Liver (tissue), 8 donors: ENCODE measurements at regions not wholly inside any gene's neighbourhood (a gene's known extent, or its start where the extent isn't known, plus 50 kb on each side); places are given as distances from the start of the nearest gene placed in this dataset.

Experiments
- DNase-seq: peaks from one replicate; pipeline ENCODE4 v3.0.0-alpha.2; 2017; ENCODE audit warnings: low spot score
- H3K27ac ChIP-seq, 2 donors: one replicate each; pipeline ENCODE4 v1.7.0; 2013; ENCODE audit warnings: inconsistent platforms in 2 of 2, low read length in 2 of 2, control low read depth in 1 of 2, low read depth in 1 of 2, mild to moderate bottlenecking in 1 of 2
- H3K27me3 ChIP-seq, 4 donors: one replicate each; pipeline versions ENCODE4 v1.6.1 to v1.7.0; 2013; ENCODE audit warnings: low read length in 3 of 4, inconsistent platforms in 1 of 4, mild to moderate bottlenecking in 1 of 4, moderate library complexity in 1 of 4; ENCODE audit not compliant: control insufficient read depth in 4 of 4, insufficient read depth in 4 of 4
- H3K36me3 ChIP-seq, 4 donors: one replicate each; pipeline versions ENCODE4 v1.6.1 to v1.7.0; 2013; ENCODE audit warnings: low read length in 3 of 4, mild to moderate bottlenecking in 3 of 4, low read depth in 1 of 4, moderate library complexity in 1 of 4; ENCODE audit not compliant: control insufficient read depth in 4 of 4, insufficient read depth in 3 of 4
- H3K4me1 ChIP-seq, 4 donors: one replicate each; pipeline versions ENCODE4 v1.6.1 to v1.7.0; 2013; ENCODE audit warnings: low read length in 3 of 4, mild to moderate bottlenecking in 3 of 4, moderate library complexity in 1 of 4; ENCODE audit not compliant: control insufficient read depth in 4 of 4, insufficient read depth in 4 of 4
- H3K4me3 ChIP-seq, 3 donors: one replicate each; pipeline versions ENCODE4 v1.6.1 to v1.7.0; 2013; ENCODE audit warnings: low read length in 3 of 3, control low read depth in 1 of 3, low read depth in 1 of 3, mild to moderate bottlenecking in 1 of 3
- H3K9ac ChIP-seq, 2 donors: one replicate each; pipeline ENCODE4 v1.7.0; 2013; ENCODE audit warnings: low read length in 2 of 2, mild to moderate bottlenecking in 2 of 2, moderate library complexity in 2 of 2, control low read depth in 1 of 2, low read depth in 1 of 2
- H3K9me3 ChIP-seq, 4 donors: one replicate each; pipeline versions ENCODE4 v1.6.1 to v1.7.0; 2013; ENCODE audit warnings: low read length in 3 of 4; ENCODE audit not compliant: control insufficient read depth in 4 of 4
- FOXA1 ChIP-seq: IDR thresholded peaks from 2 replicates; pipeline ENCODE4 v1.6.1; 2016; ENCODE audit warnings: antibody characterized with exemption
- FOXA2 ChIP-seq: IDR thresholded peaks from 2 replicates; pipeline ENCODE4 v1.6.1; 2016; ENCODE audit warnings: antibody characterized with exemption
- GABPA ChIP-seq, 2 donors: IDR thresholded peaks in 1 of 2; conservative IDR thresholded peaks in 1 of 2; 2 replicates each; pipeline ENCODE4 v1.6.1; 2016; ENCODE audit warnings: antibody characterized with exemption in 2 of 2, mild to moderate bottlenecking in 1 of 2, moderate library complexity in 1 of 2
- HNF4A ChIP-seq, 2 donors: conservative IDR thresholded peaks; 2 replicates each; pipeline ENCODE4 v1.6.1; 2016; ENCODE audit warnings: antibody characterized with exemption in 2 of 2, mild to moderate bottlenecking in 2 of 2
- HNF4G ChIP-seq: IDR thresholded peaks from 2 replicates; pipeline ENCODE4 v1.6.1; 2016; ENCODE audit warnings: antibody characterized with exemption
- NR2F2 ChIP-seq: IDR thresholded peaks from 2 replicates; pipeline ENCODE4 v1.6.1; 2016; ENCODE audit warnings: antibody characterized with exemption
- RAD21 ChIP-seq, 2 donors: IDR thresholded peaks; 2 replicates each; pipeline ENCODE4 v1.6.1; 2016; ENCODE audit warnings: antibody characterized with exemption in 2 of 2, mild to moderate bottlenecking in 2 of 2
- SP1 ChIP-seq: IDR thresholded peaks from 2 replicates; pipeline ENCODE4 v1.6.1; 2018; ENCODE audit warnings: antibody characterized with exemption, mild to moderate bottlenecking
- TAF1 ChIP-seq: conservative IDR thresholded peaks from 2 replicates; pipeline ENCODE4 v1.6.1; 2016; ENCODE audit warnings: antibody characterized with exemption, mild to moderate bottlenecking
- YY1 ChIP-seq: IDR thresholded peaks from 2 replicates; pipeline ENCODE4 v1.6.1; 2016; ENCODE audit warnings: antibody characterized with exemption, mild to moderate bottlenecking
- WGBS: extraction: QIAGEN DNeasy Blood & Tissue Kit; methylation state at CpG from one replicate; pipeline ENCODE4 v1.1.7; 2013; 5-methylcytosine and 5-hydroxymethylcytosine counted together
- TF ChIP-seq, protein P1 (sequence below): IDR thresholded peaks from 2 replicates; pipeline ENCODE4 v1.6.1; 2016; ENCODE audit warnings: antibody characterized with exemption, mild to moderate bottlenecking
- TF ChIP-seq, protein P2 (sequence below): fragments of 150-350 bp; IDR thresholded peaks from 2 replicates; pipeline ENCODE4 v1.5.1; 2017; ENCODE audit warnings: improper control_type of control experiment, low read depth, low read length; ENCODE audit not compliant: missing input control
- TF ChIP-seq, protein P3 (sequence below): IDR thresholded peaks from 2 replicates; pipeline ENCODE4 v1.6.1; 2016; ENCODE audit warnings: antibody characterized with exemption
- TF ChIP-seq, protein P4 (sequence below): IDR thresholded peaks from 2 replicates; pipeline ENCODE4 v1.6.1; 2016; ENCODE audit warnings: antibody characterized with exemption
- donor health status: healthy.
- donor health status: healthy.
- donor health status: healthy.
- donor health status: healthy.
- donor health status: healthy.

DNA sequence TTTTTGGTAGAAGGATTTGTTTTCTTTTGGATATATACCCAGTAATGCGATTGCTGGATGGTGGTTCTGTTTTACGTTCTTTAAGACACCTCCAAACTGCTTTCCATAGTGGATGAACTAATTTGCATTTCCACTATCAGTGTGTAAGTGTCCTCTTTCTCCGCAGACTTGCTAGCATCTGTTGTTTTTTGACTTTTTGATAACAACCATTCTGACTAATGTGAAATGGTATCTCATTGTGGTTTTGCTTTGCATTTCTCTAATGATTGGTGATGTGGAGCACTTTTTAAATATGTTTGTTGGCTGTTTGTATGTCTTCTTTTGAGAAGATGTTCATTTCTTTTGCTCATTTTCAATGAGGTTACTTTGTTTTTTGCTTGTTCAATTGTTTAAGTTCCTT lies 260.9 kb upstream of the CWC22 start:
- WGBS = 84% methylated on average over 3 of the region's 3 CpGs
- H3K4me1 ChIP-seq = no peaks in the 10 kb centered on the region
- H3K9me3 ChIP-seq = peaks cover 0 to 12% (median 2%) of the 10 kb centered on the region in 4 donors
- no peaks in the 10 kb centered on the region for H3K36me3 ChIP-seq
- H3K27me3 ChIP-seq = peaks cover 0 to 2% (median 0%) of the 10 kb centered on the region in 4 donors
- TF ChIP-seq YY1 (no peak), GABPA (IDR thresholded peaks at IDR 0.05 in 1 of 2, conservative IDR thresholded peaks at IDR 0.05 in 1 of 2) (no peak), HNF4A (conservative IDR thresholded peaks at IDR 0.05) (no peak)
- TF ChIP-seq, protein P1, sequence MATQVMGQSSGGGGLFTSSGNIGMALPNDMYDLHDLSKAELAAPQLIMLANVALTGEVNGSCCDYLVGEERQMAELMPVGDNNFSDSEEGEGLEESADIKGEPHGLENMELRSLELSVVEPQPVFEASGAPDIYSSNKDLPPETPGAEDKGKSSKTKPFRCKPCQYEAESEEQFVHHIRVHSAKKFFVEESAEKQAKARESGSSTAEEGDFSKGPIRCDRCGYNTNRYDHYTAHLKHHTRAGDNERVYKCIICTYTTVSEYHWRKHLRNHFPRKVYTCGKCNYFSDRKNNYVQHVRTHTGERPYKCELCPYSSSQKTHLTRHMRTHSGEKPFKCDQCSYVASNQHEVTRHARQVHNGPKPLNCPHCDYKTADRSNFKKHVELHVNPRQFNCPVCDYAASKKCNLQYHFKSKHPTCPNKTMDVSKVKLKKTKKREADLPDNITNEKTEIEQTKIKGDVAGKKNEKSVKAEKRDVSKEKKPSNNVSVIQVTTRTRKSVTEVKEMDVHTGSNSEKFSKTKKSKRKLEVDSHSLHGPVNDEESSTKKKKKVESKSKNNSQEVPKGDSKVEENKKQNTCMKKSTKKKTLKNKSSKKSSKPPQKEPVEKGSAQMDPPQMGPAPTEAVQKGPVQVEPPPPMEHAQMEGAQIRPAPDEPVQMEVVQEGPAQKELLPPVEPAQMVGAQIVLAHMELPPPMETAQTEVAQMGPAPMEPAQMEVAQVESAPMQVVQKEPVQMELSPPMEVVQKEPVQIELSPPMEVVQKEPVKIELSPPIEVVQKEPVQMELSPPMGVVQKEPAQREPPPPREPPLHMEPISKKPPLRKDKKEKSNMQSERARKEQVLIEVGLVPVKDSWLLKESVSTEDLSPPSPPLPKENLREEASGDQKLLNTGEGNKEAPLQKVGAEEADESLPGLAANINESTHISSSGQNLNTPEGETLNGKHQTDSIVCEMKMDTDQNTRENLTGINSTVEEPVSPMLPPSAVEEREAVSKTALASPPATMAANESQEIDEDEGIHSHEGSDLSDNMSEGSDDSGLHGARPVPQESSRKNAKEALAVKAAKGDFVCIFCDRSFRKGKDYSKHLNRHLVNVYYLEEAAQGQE = no peak
- no peak overlapping the region for H3K27ac ChIP-seq
- no peak overlapping the region for H3K4me3 ChIP-seq
- no peak for DNase-seq
- H3K9ac ChIP-seq = no peak overlapping the region

DNA sequence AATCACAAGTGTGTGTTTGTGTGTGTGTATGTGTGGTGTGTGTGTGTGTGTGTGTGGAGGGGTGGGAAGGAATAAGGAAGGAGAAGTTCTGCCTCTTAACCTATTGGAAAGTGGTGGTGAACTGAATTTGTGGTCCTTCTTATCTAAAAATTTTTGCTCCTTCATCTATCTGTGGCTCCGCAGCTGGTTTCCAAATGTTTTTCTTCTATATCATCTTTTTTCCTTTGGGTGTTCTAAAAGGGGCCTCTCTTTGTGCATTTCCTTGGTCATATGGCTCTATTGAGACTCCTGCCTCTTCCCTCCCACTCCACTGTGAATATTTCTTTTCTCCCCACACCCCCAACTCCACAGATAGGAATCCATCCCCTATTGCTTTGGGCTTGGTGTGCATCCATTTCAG lies 254.9 kb upstream of the CWC22 start:
- Histone ChIP-seq H3K4me1 (no peaks in the 10 kb centered on the region), H3K9me3 (no peaks in the 10 kb centered on the region), H3K27me3 (no peaks in the 10 kb centered on the region), H3K9ac (no peak overlapping the region), H3K27ac (no peak overlapping the region), H3K36me3 (no peaks in the 10 kb centered on the region), H3K4me3 (no peak overlapping the region)
- DNase-seq = no peak
- TF ChIP-seq NR2F2 = no peak
- TF ChIP-seq, protein P2, sequence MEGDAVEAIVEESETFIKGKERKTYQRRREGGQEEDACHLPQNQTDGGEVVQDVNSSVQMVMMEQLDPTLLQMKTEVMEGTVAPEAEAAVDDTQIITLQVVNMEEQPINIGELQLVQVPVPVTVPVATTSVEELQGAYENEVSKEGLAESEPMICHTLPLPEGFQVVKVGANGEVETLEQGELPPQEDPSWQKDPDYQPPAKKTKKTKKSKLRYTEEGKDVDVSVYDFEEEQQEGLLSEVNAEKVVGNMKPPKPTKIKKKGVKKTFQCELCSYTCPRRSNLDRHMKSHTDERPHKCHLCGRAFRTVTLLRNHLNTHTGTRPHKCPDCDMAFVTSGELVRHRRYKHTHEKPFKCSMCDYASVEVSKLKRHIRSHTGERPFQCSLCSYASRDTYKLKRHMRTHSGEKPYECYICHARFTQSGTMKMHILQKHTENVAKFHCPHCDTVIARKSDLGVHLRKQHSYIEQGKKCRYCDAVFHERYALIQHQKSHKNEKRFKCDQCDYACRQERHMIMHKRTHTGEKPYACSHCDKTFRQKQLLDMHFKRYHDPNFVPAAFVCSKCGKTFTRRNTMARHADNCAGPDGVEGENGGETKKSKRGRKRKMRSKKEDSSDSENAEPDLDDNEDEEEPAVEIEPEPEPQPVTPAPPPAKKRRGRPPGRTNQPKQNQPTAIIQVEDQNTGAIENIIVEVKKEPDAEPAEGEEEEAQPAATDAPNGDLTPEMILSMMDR = no peak
- no peak for TF ChIP-seq FOXA1
- no peak for TF ChIP-seq HNF4G
- TF ChIP-seq, protein P3, sequence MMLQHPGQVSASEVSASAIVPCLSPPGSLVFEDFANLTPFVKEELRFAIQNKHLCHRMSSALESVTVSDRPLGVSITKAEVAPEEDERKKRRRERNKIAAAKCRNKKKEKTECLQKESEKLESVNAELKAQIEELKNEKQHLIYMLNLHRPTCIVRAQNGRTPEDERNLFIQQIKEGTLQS = no peak
- TF ChIP-seq SP1 = no peak
- TF ChIP-seq, protein P4, sequence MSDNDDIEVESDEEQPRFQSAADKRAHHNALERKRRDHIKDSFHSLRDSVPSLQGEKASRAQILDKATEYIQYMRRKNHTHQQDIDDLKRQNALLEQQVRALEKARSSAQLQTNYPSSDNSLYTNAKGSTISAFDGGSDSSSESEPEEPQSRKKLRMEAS = no peak
- TF ChIP-seq FOXA2 = no peak
- TF ChIP-seq RAD21 (IDR thresholded peaks at IDR 0.05) = no peak
- WGBS = 92% methylated on average over 1 of the region's 1 CpG

DNA sequence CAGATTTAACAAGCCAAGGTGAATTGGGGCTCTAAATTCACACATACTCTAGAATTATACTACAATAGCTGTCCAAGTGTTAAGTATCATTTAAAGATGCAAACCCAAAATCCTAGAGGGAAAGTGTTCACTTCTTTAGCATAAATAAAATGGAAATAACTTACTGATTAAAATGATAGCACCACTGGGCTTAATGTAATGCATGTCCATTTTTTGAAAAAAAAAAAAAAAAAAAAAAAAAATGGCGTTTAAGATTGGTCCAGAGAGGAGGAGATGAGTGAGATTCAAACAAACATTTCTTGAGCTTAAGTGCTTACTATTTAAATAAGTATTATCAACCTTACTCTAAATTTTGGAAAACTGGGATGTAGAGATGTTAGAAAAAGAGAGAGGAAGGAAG lies 251.5 kb upstream of the CWC22 start:
- Histone ChIP-seq H3K4me3 (no peak overlapping the region), H3K4me1 (no peaks in the 10 kb centered on the region), H3K27me3 (peaks cover 0 to 3% (median 0%) of the 10 kb centered on the region in 4 donors), H3K36me3 (no peaks in the 10 kb centered on the region), H3K9me3 (no peaks in the 10 kb centered on the region), H3K9ac (no peak overlapping the region), H3K27ac (no peak overlapping the region)
- TF ChIP-seq, protein P4 = no peak
- TF ChIP-seq, protein P1 = no peak
- TF ChIP-seq, protein P3 = no peak
- TF ChIP-seq RAD21 (IDR thresholded peaks at IDR 0.05) (no peak), HNF4G (no peak), TAF1 (no peak), SP1 (no peak), NR2F2 (no peak)
- 60% methylated on average over 1 of the region's 1 CpG for WGBS
- no peak for DNase-seq
